GM12878 (cell line): ENCODE measurements at regions not wholly inside any gene's neighbourhood (a gene's known extent, or its start where the extent isn't known, plus 50 kb on each side); places are given as distances from the start of the nearest gene placed in this dataset.

Source experiments
- ATAC-seq: fragments of 200-7000 bp; cut with Tn5 transposase; 3 replicates; pipeline ENCODE4 v1.9.1; 2020; ENCODE audit warnings: mild to moderate bottlenecking, moderate library complexity
- BruUV-seq: library from RNA; stranded (reverse); fragments of 400-500 nt; replicated peaks from 2 replicates; lab custom pipeline; 2021; lab: Mats Ljungman, UMichigan
- CTCF ChIA-PET: fragments of 300-600 bp; sonication (Branson Sonifier 250); formaldehyde crosslinking; extraction: SDS; loops from one replicate; lab custom pipeline; 2021; ENCODE audit warnings: inconsistent platforms; lab: Yijun Ruan, JAX
- POLR2A ChIA-PET: fragments of 350-600 bp; formaldehyde crosslinking; extraction: SDS; loops from one replicate; lab custom pipeline; 2021; ENCODE audit warnings: inconsistent platforms; lab: Charles Lee
- RAD21 ChIA-PET: fragments of 300-600 bp; sonication (Branson Sonifier 250); formaldehyde crosslinking; loops from one replicate; lab custom pipeline; 2023; ENCODE audit warnings: antibody characterized with exemption; ENCODE audit not compliant: unreplicated experiment; lab: Charles Lee
- SMC1A ChIA-PET: fragments of 300-600 bp; sonication (Branson Sonifier 250); formaldehyde crosslinking; loops from one replicate; lab custom pipeline; 2023; ENCODE audit not compliant: unreplicated experiment, uncharacterized antibody; lab: Charles Lee
- DNase-seq: peaks from one replicate; pipeline ENCODE4 v3.0.0-alpha.2; 2011; ENCODE audit warnings: low read depth, low spot score
- FAIRE-seq: peaks from 3 replicates; lab custom pipeline; 2011; peaks lifted over from hg19 to GRCh38; lab: Jason Lieb, UNC
- H2AFZ ChIP-seq: 2 replicates; pipeline ENCODE4 v1.6.0; 2011; ENCODE audit warnings: low read depth, low read length, control low read depth; ENCODE audit not compliant: control insufficient read depth
- H3K27ac ChIP-seq: 2 replicates; pipeline ENCODE4 v1.5.1; 2011; ENCODE audit warnings: control low read depth; ENCODE audit not compliant: control insufficient read depth, insufficient read depth
- H3K27me3 ChIP-seq, 2 experiments: replicated peaks in 1 of 2; 2 replicates each; pipeline versions ENCODE4 v1.6.0 to v1.6.1; 2011; ENCODE audit warnings: low read length in 1 of 2; ENCODE audit not compliant: control insufficient read depth in 2 of 2, insufficient read depth in 2 of 2
- H3K36me3 ChIP-seq, 2 experiments: 2 replicates each; pipeline ENCODE4 v1.5.1; 2011; ENCODE audit warnings: low read length in 1 of 2; ENCODE audit not compliant: control insufficient read depth in 2 of 2, insufficient read depth in 2 of 2
- H3K4me1 ChIP-seq: 2 replicates; pipeline ENCODE4 v1.6.1; 2011; ENCODE audit warnings: mild to moderate bottlenecking, low read length, moderate library complexity, mixed read lengths; ENCODE audit not compliant: control insufficient read depth, insufficient read depth
- H3K4me2 ChIP-seq: 2 replicates; pipeline ENCODE4 v1.6.0; 2011; ENCODE audit warnings: control low read depth; ENCODE audit not compliant: control insufficient read depth, insufficient read depth
- H3K4me3 ChIP-seq: fragments of 200-600 bp; sonication (generic); 2 replicates; pipeline ENCODE4 v1.5.1; 2016
- H3K79me2 ChIP-seq: 2 replicates; pipeline ENCODE4 v1.6.0; 2011; ENCODE audit warnings: low read length; ENCODE audit not compliant: control insufficient read depth, insufficient read depth
- H3K9ac ChIP-seq: 2 replicates; pipeline ENCODE4 v1.8.0; 2011; ENCODE audit warnings: low read length, control low read depth, mixed read lengths; ENCODE audit not compliant: control insufficient read depth, insufficient read depth
- H3K9me3 ChIP-seq: replicated peaks from 3 replicates; pipeline ENCODE4 v1.5.1; 2011; ENCODE audit warnings: mild to moderate bottlenecking, low read length; ENCODE audit not compliant: control insufficient read depth, insufficient read depth
- H4K20me1 ChIP-seq: 2 replicates; pipeline ENCODE4 v1.6.0; 2011; ENCODE audit not compliant: control insufficient read depth, insufficient read depth
- BHLHE40 ChIP-seq, 2 experiments: fragments of 450-650 bp in 1 of 2; IDR thresholded peaks; 2 replicates each; pipeline ENCODE4 v1.6.1; 2011 to 2017; ENCODE audit warnings: low read depth in 2 of 2, borderline replicate concordance in 1 of 2, improper control_type of control experiment in 1 of 2, low read length in 1 of 2, mild to moderate bottlenecking in 1 of 2
- CREB1 ChIP-seq: IDR thresholded peaks from 2 replicates; pipeline ENCODE4 v1.6.1; 2012; ENCODE audit warnings: low read depth, mild to moderate bottlenecking, inconsistent platforms
- GATAD2B ChIP-seq: fragments of 450-650 bp; conservative IDR thresholded peaks from 2 replicates; pipeline ENCODE4 v1.6.1; 2017; ENCODE audit warnings: low read depth, mild to moderate bottlenecking, moderate library complexity
- IKZF1 ChIP-seq: fragments of 450-650 bp; conservative IDR thresholded peaks from 2 replicates; pipeline ENCODE4 v1.6.1; 2017; ENCODE audit warnings: antibody characterized with exemption, mild to moderate bottlenecking
- NR2C1 ChIP-seq: fragments of 450-650 bp; IDR thresholded peaks from 2 replicates; pipeline ENCODE4 v1.6.1; 2017; ENCODE audit warnings: antibody characterized with exemption, mild to moderate bottlenecking, moderate library complexity
- SIX5 ChIP-seq: IDR thresholded peaks from 2 replicates; pipeline ENCODE4 v1.6.1; 2011; ENCODE audit warnings: mild to moderate bottlenecking, low read depth, low read length, moderate library complexity; ENCODE audit not compliant: severe bottlenecking
- SREBF1 ChIP-seq: IDR thresholded peaks from 2 replicates; pipeline ENCODE4 v1.6.1; 2012; ENCODE audit warnings: mild to moderate bottlenecking, low read length
- ZNF384 ChIP-seq: IDR thresholded peaks from 2 replicates; pipeline ENCODE4 v1.6.1; 2012; ENCODE audit warnings: low read depth, mild to moderate bottlenecking, low read length, improper control_type of control experiment, borderline replicate concordance
- WGBS: methylation state at CpG from one replicate; pipeline ENCODE4 v1.1.6; 2016; ENCODE audit warnings: low lambda C conversion rate; ENCODE audit not compliant: insufficient replicate concordance, insufficient coverage; ENCODE audit errors: missing lambda C conversion rate; 5-methylcytosine and 5-hydroxymethylcytosine counted together
- in situ Hi-C: fragments of 300-500 bp; cut with MboI; formaldehyde crosslinking; loops from 9 replicates; pipeline ENCODE4 v1.14.3; 2018; ENCODE audit warnings: mixed read lengths
- intact Hi-C: fragments of 100-400 bp; cut with micrococcal nuclease; formaldehyde crosslinking; loops from one replicate; pipeline ENCODE4 v1.14.2; 2022; ENCODE audit not compliant: unreplicated experiment
- TF ChIP-seq, protein P1 (sequence below): fragments of 450-650 bp; formaldehyde crosslinking; IDR thresholded peaks from 2 replicates; pipeline ENCODE4 v1.4.0; 2022; ENCODE audit warnings: mild to moderate bottlenecking, moderate library complexity
- TF ChIP-seq, protein P2 (sequence below): fragments of 450-650 bp; IDR thresholded peaks from 2 replicates; pipeline ENCODE4 v1.6.1; 2017; ENCODE audit warnings: antibody characterized with exemption, mild to moderate bottlenecking, moderate library complexity

DNA sequence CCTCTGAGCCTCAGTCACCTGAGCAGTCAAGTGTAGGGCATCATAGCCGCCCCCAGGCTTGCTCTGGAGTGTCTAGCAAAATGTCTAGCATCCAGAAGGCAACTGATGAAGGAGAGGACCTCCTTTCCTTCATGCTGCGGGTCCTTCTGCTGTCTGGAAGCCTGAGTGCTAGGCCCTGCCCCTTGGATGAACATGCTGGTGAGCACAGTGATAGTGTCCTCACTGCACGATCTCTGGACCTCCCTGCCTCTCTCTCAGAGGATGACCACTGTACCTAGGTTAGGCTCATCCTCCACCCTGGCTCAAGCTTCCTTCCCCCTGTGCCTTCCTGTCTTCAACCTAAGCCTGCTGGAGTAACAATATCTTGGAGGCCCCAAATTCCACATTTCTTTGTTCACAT, 128.6 kb downstream of the TENT5C start:
- SMC1A ChIA-PET: interaction anchor here (0.7 kb wide), 1 partner anchor 19 kb away, joined by 3 read pairs; no protein-coding TSS in a partner anchor
- no peaks in the 10 kb centered on the region for H3K79me2 ChIP-seq
- H3K36me3 ChIP-seq: no peaks in the 10 kb centered on the region
- CTCF ChIA-PET: interaction anchor here (0.6 to 1.1 kb wide), 4 partner anchors 20 to 1566 kb away, joined by 3 to 8 read pairs (median 4); no protein-coding TSS in a partner anchor
- DNase-seq (no peak), FAIRE-seq (no peak), ATAC-seq (no peak)
- WGBS: 47% methylated on average over 3 of the region's 3 CpGs
- POLR2A ChIA-PET: no interaction called here
- in situ Hi-C loops: no loop called here
- H3K4me2 ChIP-seq: no peak overlapping the region
- BruUV-seq: no TSS peak
- no peak overlapping the region for H3K27ac ChIP-seq
- no peaks in the 10 kb centered on the region; a peak in 1 of 4 replicates for H3K27me3 ChIP-seq
- TF ChIP-seq SIX5 (no peak), SREBF1 (no peak), NR2C1 (no peak), BHLHE40 (IDR thresholded peaks at IDR 0.05; ENCODE audit: borderline replicate concordance in 1 of 2, low read depth in 2 of 2, low read length in 1 of 2) (no peak), GATAD2B (no peak), IKZF1 (no peak), CREB1 (no peak), ZNF384 (no peak)
- TF ChIP-seq, protein P1, sequence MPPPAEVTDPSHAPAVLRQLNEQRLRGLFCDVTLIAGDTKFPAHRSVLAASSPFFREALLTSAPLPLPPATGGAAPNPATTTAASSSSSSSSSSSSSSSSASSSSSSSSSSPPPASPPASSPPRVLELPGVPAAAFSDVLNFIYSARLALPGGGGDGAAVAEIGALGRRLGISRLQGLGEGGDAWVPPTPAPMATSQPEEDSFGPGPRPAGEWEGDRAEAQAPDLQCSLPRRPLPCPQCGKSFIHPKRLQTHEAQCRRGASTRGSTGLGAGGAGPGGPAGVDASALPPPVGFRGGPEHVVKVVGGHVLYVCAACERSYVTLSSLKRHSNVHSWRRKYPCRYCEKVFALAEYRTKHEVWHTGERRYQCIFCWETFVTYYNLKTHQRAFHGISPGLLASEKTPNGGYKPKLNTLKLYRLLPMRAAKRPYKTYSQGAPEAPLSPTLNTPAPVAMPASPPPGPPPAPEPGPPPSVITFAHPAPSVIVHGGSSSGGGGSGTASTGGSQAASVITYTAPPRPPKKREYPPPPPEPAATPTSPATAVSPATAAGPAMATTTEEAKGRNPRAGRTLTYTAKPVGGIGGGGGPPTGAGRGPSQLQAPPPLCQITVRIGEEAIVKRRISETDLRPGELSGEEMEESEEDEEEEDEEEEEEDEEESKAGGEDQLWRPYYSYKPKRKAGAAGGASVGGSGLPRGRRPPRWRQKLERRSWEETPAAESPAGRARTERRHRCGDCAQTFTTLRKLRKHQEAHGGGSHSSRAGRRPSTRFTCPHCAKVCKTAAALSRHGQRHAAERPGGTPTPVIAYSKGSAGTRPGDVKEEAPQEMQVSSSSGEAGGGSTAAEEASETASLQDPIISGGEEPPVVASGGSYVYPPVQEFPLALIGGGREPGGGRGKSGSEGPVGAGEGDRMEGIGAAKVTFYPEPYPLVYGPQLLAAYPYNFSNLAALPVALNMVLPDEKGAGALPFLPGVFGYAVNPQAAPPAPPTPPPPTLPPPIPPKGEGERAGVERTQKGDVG (CRISPR knock-in tag): no peak
- TF ChIP-seq, protein P2, sequence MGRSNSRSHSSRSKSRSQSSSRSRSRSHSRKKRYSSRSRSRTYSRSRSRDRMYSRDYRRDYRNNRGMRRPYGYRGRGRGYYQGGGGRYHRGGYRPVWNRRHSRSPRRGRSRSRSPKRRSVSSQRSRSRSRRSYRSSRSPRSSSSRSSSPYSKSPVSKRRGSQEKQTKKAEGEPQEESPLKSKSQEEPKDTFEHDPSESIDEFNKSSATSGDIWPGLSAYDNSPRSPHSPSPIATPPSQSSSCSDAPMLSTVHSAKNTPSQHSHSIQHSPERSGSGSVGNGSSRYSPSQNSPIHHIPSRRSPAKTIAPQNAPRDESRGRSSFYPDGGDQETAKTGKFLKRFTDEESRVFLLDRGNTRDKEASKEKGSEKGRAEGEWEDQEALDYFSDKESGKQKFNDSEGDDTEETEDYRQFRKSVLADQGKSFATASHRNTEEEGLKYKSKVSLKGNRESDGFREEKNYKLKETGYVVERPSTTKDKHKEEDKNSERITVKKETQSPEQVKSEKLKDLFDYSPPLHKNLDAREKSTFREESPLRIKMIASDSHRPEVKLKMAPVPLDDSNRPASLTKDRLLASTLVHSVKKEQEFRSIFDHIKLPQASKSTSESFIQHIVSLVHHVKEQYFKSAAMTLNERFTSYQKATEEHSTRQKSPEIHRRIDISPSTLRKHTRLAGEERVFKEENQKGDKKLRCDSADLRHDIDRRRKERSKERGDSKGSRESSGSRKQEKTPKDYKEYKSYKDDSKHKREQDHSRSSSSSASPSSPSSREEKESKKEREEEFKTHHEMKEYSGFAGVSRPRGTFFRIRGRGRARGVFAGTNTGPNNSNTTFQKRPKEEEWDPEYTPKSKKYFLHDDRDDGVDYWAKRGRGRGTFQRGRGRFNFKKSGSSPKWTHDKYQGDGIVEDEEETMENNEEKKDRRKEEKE: no peak
- no peaks in the 10 kb centered on the region for H3K9me3 ChIP-seq
- no peak overlapping the region for H3K9ac ChIP-seq
- 0 out of 2 replicates have a peak, but pooled peaks cover 2% of the 10 kb centered on the region for H3K4me1 ChIP-seq
- no peak overlapping the region for H3K4me3 ChIP-seq
- H2AFZ ChIP-seq: peak overlapping the region; percentile 94
- intact Hi-C loops: no loop called here
- RAD21 ChIA-PET: no interaction called here
- no peaks in the 10 kb centered on the region for H4K20me1 ChIP-seq
